ENCODE measurements at regions not wholly inside any gene's neighbourhood (a gene's known extent, or its start where the extent isn't known, plus 50 kb on each side); places are given as distances from the start of the nearest gene placed in this dataset.

GRCh38 chr3:73327052-73327451 is 265.6 kb downstream of the EBLN2 start:
- Histone ChIP-seq H2AK5ac (ENCODE audit: insufficient read length, low read length) (no peak overlapping the region), H2AFZ (ENCODE audit: low read length) (no peak overlapping the region), H4K8ac (replicated peaks; ENCODE audit: insufficient read length, low read depth, low read length) (no peak overlapping the region), H4K91ac (ENCODE audit: insufficient read length, low read depth, low read length) (no peak overlapping the region), H3K56ac (ENCODE audit: insufficient read length, low read depth, low read length) (no peak overlapping the region), H2BK12ac (ENCODE audit: insufficient read length, low read depth, low read length) (no peak overlapping the region), H3K27me3 (ENCODE audit: insufficient read depth, low read length) (no peaks in the 10 kb centered on the region), H3K4me2 (ENCODE audit: insufficient read depth, insufficient read length, low read length) (no peak overlapping the region), H3K4me1 (ENCODE audit: insufficient read depth, low read length) (no peaks in the 10 kb centered on the region), H3K14ac (ENCODE audit: insufficient read depth, low read length) (no peak overlapping the region), H2BK5ac (ENCODE audit: insufficient read length, low read length) (no peak overlapping the region), H3K79me2 (ENCODE audit: insufficient read depth, low read length) (no peaks in the 10 kb centered on the region), H3K23ac (ENCODE audit: insufficient read length, low read depth, low read length) (no peak overlapping the region), H3K18ac (ENCODE audit: insufficient read length, low read depth, low read length) (no peak overlapping the region), H4K5ac (ENCODE audit: insufficient read length, low read depth, low read length) (no peak overlapping the region), H3K23me2 (ENCODE audit: insufficient read length, low read depth, low read length, poor library complexity, severe bottlenecking) (no peaks in the 10 kb centered on the region), H2BK120ac (ENCODE audit: low read depth, low read length, poor library complexity, severe bottlenecking) (no peak overlapping the region), H2BK20ac (ENCODE audit: low read depth, low read length, poor library complexity, severe bottlenecking) (no peak overlapping the region), H3T11ph (ENCODE audit: low read length) (no peak overlapping the region), H4K20me1 (ENCODE audit: control insufficient read depth, insufficient read depth, insufficient read length) (no peaks in the 10 kb centered on the region), H3K9ac (ENCODE audit: extremely low read depth, insufficient read length, low read length) (no peak overlapping the region), H3K4ac (ENCODE audit: low read depth, low read length) (no peak overlapping the region), H3K27ac (ENCODE audit: insufficient read length, low read depth, low read length) (no peak overlapping the region), H3K9me3 (ENCODE audit: control insufficient read depth, low read depth, low read length) (no peaks in the 10 kb centered on the region), H2BK15ac (ENCODE audit: low read depth, low read length) (no peak overlapping the region), H3K79me1 (ENCODE audit: insufficient read depth, low read depth, low read length, poor library complexity, severe bottlenecking) (no peaks in the 10 kb centered on the region)
- no peaks in the 10 kb centered on the region; a peak in 2 of 5 replicates for H3K9me3 Mint-ChIP-seq
- H3K27ac Mint-ChIP-seq: no peak overlapping the region
- peaks cover 0 to 2% of the 10 kb centered on the region in 2 experiments; a peak in 1 of 4 replicates for H3K4me1 Mint-ChIP-seq
- H3K36me3 Mint-ChIP-seq (ENCODE audit: insufficient read depth in 1 of 3, low read depth in 3 of 3): 0 out of 7 replicates have a peak, but pooled peaks cover 0 to 4% (median 0%) of the 10 kb centered on the region in 3 experiments
- no peak overlapping the region for H3K4me3 Mint-ChIP-seq
- WGBS (ENCODE audit: extremely low coverage, insufficient read length, low lambda C conversion rate): no CpG with 5 or more reads among the region's 3 CpGs
- no peak for DNase-seq
- H3K27me3 Mint-ChIP-seq (ENCODE audit: low read depth): no peaks in the 10 kb centered on the region; the same call in 1 of the 2 replicates
- peak; percentile 38; the same call in 2 of the 3 replicates for TF ChIP-seq CTCF (conservative IDR thresholded peaks at IDR 0.05)
